Endodermal cell (in vitro differentiated cells): ENCODE measurements at regions not wholly inside any gene's neighbourhood (a gene's known extent, or its start where the extent isn't known, plus 50 kb on each side); places are given as distances from the start of the nearest gene placed in this dataset.
A peak's percentile ranks its signal among the peaks of the same experiment; 100 is the strongest.

Source experiments
- DNase-seq: peaks from one replicate; pipeline ENCODE4 v3.0.0-alpha.2; 2017
- H3K27ac ChIP-seq: 2 replicates; pipeline ENCODE4 v1.5.1; 2013; ENCODE audit warnings: mild to moderate bottlenecking, low read depth, low read length, moderate library complexity
- H3K27me3 ChIP-seq: 2 replicates; pipeline ENCODE4 v1.6.1; 2013; ENCODE audit warnings: mild to moderate bottlenecking, low read length, moderate library complexity; ENCODE audit not compliant: insufficient read depth, control insufficient read depth, poor library complexity, severe bottlenecking
- H3K36me3 ChIP-seq: 2 replicates; pipeline ENCODE4 v1.7.0; 2013; ENCODE audit warnings: mild to moderate bottlenecking, low read length, moderate library complexity; ENCODE audit not compliant: control insufficient read depth, insufficient read depth
- H3K4me1 ChIP-seq: one replicate; pipeline ENCODE4 v1.7.0; 2013; ENCODE audit warnings: low read length; ENCODE audit not compliant: control insufficient read depth, insufficient read depth
- H3K4me3 ChIP-seq: 2 replicates; pipeline ENCODE4 v1.5.1; 2013; ENCODE audit warnings: mild to moderate bottlenecking, low read length, moderate library complexity
- H3K9ac ChIP-seq: 2 replicates; pipeline ENCODE4 v1.6.1; 2013; ENCODE audit warnings: mild to moderate bottlenecking, low read length, moderate library complexity; ENCODE audit not compliant: poor library complexity, severe bottlenecking; ENCODE audit errors: extremely low read depth
- H3K9me3 ChIP-seq: 2 replicates; pipeline ENCODE4 v1.6.1; 2013; ENCODE audit warnings: mild to moderate bottlenecking, low read length, moderate library complexity; ENCODE audit not compliant: control insufficient read depth
- H3K27ac Mint-ChIP-seq: 2 replicates; pipeline ENCODE4 v1.8.0; 2020; ENCODE audit warnings: mixed read lengths
- H3K27me3 Mint-ChIP-seq: 2 replicates; pipeline ENCODE4 v1.8.0; 2021; ENCODE audit warnings: mild to moderate bottlenecking, mixed read lengths; ENCODE audit not compliant: insufficient read depth
- H3K36me3 Mint-ChIP-seq: 2 replicates; pipeline ENCODE4 v1.8.0; 2020; ENCODE audit warnings: low read depth, mixed read lengths
- H3K4me1 Mint-ChIP-seq: 2 replicates; pipeline ENCODE4 v1.8.0; 2020; ENCODE audit warnings: mixed read lengths
- H3K4me3 Mint-ChIP-seq: 2 replicates; pipeline ENCODE4 v1.8.0; 2020; ENCODE audit warnings: mild to moderate bottlenecking, moderate library complexity, mixed read lengths
- H3K9me3 Mint-ChIP-seq: 2 replicates; pipeline ENCODE4 v1.8.0; 2020; ENCODE audit warnings: mild to moderate bottlenecking, mixed read lengths
- CTCF ChIP-seq: fragments of 200-600 bp; sonication (generic); conservative IDR thresholded peaks from 2 replicates; pipeline ENCODE4 v1.5.0; 2021; ENCODE audit warnings: antibody characterized with exemption, mild to moderate bottlenecking
- WGBS, 2 experiments: methylation state at CpG; one replicate each; pipeline versions ENCODE4 v1.1.5 to v1.1.7; 2013; ENCODE audit warnings: missing lambda C conversion rate in 2 of 2, mixed read lengths in 1 of 2; ENCODE audit not compliant: insufficient coverage in 1 of 2, insufficient read length in 1 of 2; 5-methylcytosine and 5-hydroxymethylcytosine counted together

- Mint-ChIP-seq H3K27ac (no peak overlapping the region), H3K4me1 (peaks cover 9% of the 10 kb centered on the region), H3K36me3 (no peaks in the 10 kb centered on the region), H3K9me3 (no peaks in the 10 kb centered on the region), H3K27me3 (peaks cover 22% of the 10 kb centered on the region), H3K4me3 (no peak overlapping the region)
- no peaks in the 10 kb centered on the region for H3K36me3 ChIP-seq
- DNase-seq: peak; percentile 17
- TF ChIP-seq CTCF: no peak
- no peak overlapping the region for H3K9ac ChIP-seq
- 88 to 93% methylated on average over 2 of the region's 2 CpGs for WGBS, 2 experiments
- no peaks in the 10 kb centered on the region for H3K9me3 ChIP-seq
- no peaks in the 10 kb centered on the region for H3K4me1 ChIP-seq
- no peak overlapping the region for H3K27ac ChIP-seq
- H3K27me3 ChIP-seq: peaks cover 4% of the 10 kb centered on the region
- no peak overlapping the region for H3K4me3 ChIP-seq
Observed at GRCh38 chr11:45475173-45475572, 189.0 kb upstream of the SYT13 start.

DNA sequence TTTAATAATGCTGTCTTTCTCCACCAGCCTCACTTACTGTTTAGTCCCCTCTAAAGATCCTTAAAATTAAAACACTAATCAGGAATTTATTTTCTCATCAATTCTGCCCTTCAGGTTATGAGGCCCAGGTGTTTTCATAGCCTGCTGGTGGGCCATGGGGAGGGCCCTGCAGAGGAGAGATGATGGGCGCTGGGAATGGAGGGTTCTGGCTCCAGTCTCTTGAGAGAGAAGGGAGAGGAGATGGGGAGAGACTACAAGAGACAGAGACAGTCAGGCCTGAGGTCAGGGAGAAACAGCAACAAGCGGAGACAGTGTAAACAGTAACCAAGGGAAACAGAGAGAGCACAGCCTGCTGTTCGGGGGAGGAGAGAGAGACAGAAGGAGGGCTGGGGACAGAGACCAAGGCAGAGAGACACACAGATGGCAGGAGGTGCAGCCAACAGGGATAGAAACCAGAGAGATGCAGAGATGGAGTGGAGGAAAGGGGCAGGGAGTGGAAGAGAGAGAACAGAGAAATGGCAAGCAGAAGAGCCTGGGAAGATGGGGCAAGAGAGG is 187.3 kb upstream of the SYT13 start:
- no peaks in the 10 kb centered on the region for H3K36me3 ChIP-seq
- no peaks in the 10 kb centered on the region for H3K4me1 ChIP-seq
- peak; percentile 54 for DNase-seq
- H3K9ac ChIP-seq: no peak overlapping the region
- Mint-ChIP-seq H3K27ac (no peak overlapping the region), H3K36me3 (no peaks in the 10 kb centered on the region), H3K4me1 (peaks cover 10% of the 10 kb centered on the region), H3K27me3 (peaks cover 13% of the 10 kb centered on the region), H3K9me3 (no peaks in the 10 kb centered on the region), H3K4me3 (no peak overlapping the region)
- no peak overlapping the region for H3K27ac ChIP-seq
- peaks cover 4% of the 10 kb centered on the region for H3K27me3 ChIP-seq
- no peak overlapping the region for H3K4me3 ChIP-seq
- WGBS, 2 experiments: 73 to 77% methylated on average over 3 of the region's 3 CpGs
- no peak for TF ChIP-seq CTCF
- H3K9me3 ChIP-seq: no peaks in the 10 kb centered on the region

GRCh38 chr11:45472716-45473317 is 186.7 kb upstream of the SYT13 start:
- Histone ChIP-seq H3K36me3 (no peaks in the 10 kb centered on the region), H3K4me3 (no peak overlapping the region), H3K4me1 (peaks cover 3% of the 10 kb centered on the region), H3K9ac (no peak overlapping the region), H3K27me3 (no peaks in the 10 kb centered on the region), H3K9me3 (no peaks in the 10 kb centered on the region), H3K27ac (no peak overlapping the region)
- no peak overlapping the region for H3K4me3 Mint-ChIP-seq
- H3K27ac Mint-ChIP-seq: no peak overlapping the region
- H3K36me3 Mint-ChIP-seq: no peaks in the 10 kb centered on the region
- 93 to 94% methylated on average over 5 to 14 of the region's 14 CpGs for WGBS, 2 experiments
- no peaks in the 10 kb centered on the region for H3K9me3 Mint-ChIP-seq
- no peak for DNase-seq
- H3K4me1 Mint-ChIP-seq: peaks cover 14% of the 10 kb centered on the region
- H3K27me3 Mint-ChIP-seq: peaks cover 8% of the 10 kb centered on the region
- TF ChIP-seq CTCF: no peak
